Activated T-cell treated with anti-CD3 and anti-CD28 coated beads, Interleukin-2, amount 50 U/mL, for 48 hours (primary cell): ENCODE measurements at regions not wholly inside any gene's neighbourhood (a gene's known extent, or its start where the extent isn't known, plus 50 kb on each side); places are given as distances from the start of the nearest gene placed in this dataset.

Source experiments
- DNase-seq, 2 experiments: peaks; one replicate each; pipeline ENCODE4 v3.0.0-alpha.2; 2020

- DNase-seq: no peak
Observed at GRCh38 chrX:26070882-26071281, 67.3 kb upstream of the MAGEB18 start.

GRCh38 chrX:26071618-26072017 is 66.5 kb upstream of the MAGEB18 start:
- DNase-seq: no peak

GRCh38 chrX:26083093-26083492 is 55.0 kb upstream of the MAGEB18 start:
- DNase-seq: no peak
